CD4-positive, alpha-beta T cell (primary cell): ENCODE measurements at regions not wholly inside any gene's neighbourhood (a gene's known extent, or its start where the extent isn't known, plus 50 kb on each side); places are given as distances from the start of the nearest gene placed in this dataset.

Experiments
- ATAC-seq: fragments of 200-7000 bp; cut with Tn5 transposase; one replicate; pipeline ENCODE4 v1.10.0; 2022; ENCODE audit warnings: mild to moderate bottlenecking; ENCODE audit not compliant: poor library complexity
- CTCF ChIA-PET: fragments of 350-600 bp; sonication (Branson Sonifier 250); formaldehyde crosslinking; loops from one replicate; lab custom pipeline; 2021; ENCODE audit warnings: antibody characterized with exemption, inconsistent platforms; lab: Charles Lee
- POLR2A ChIA-PET: fragments of 350-600 bp; sonication (Branson Sonifier 250); formaldehyde crosslinking; loops from one replicate; lab custom pipeline; 2021; ENCODE audit warnings: antibody characterized with exemption, inconsistent platforms; lab: Charles Lee
- DNase-seq, 14 experiments: peaks; one replicate each; pipeline ENCODE4 v3.0.0-alpha.2; 2013 to 2020; ENCODE audit warnings: mixed read lengths in 2 of 14
- H3K27ac ChIP-seq, 2 donors: one replicate each; pipeline versions ENCODE4 v1.5.1 to v1.7.0; 2013; ENCODE audit warnings: low read length in 2 of 2, low read depth in 1 of 2, mild to moderate bottlenecking in 1 of 2
- H3K27me3 ChIP-seq, 2 experiments: 1 replicate in 1 of 2; 2 replicates in 1 of 2; pipeline versions ENCODE4 v1.6.1 to v1.7.0; 2013; ENCODE audit warnings: low read length in 2 of 2, control low read depth in 1 of 2, mild to moderate bottlenecking in 1 of 2, moderate library complexity in 1 of 2; ENCODE audit not compliant: insufficient read depth in 2 of 2, control insufficient read depth in 1 of 2
- H3K36me3 ChIP-seq: one replicate; pipeline ENCODE4 v1.6.1; 2013; ENCODE audit warnings: low read length, control low read depth; ENCODE audit not compliant: insufficient read depth
- H3K4me1 ChIP-seq: one replicate; pipeline ENCODE4 v1.6.1; 2013; ENCODE audit warnings: low read length, control low read depth; ENCODE audit not compliant: insufficient read depth
- H3K4me3 ChIP-seq: one replicate; pipeline ENCODE4 v1.5.1; 2013; ENCODE audit warnings: mild to moderate bottlenecking, low read length, moderate library complexity
- H3K9me3 ChIP-seq, 2 experiments: 1 replicate in 1 of 2; 2 replicates in 1 of 2; pipeline versions ENCODE4 v1.6.1 to v1.7.0; 2013; ENCODE audit warnings: low read length in 2 of 2, mild to moderate bottlenecking in 2 of 2, control low read depth in 1 of 2, moderate library complexity in 1 of 2; ENCODE audit not compliant: control insufficient read depth in 1 of 2, insufficient read depth in 1 of 2
- H3K27ac Mint-ChIP-seq: one replicate; pipeline ENCODE4 v1.8.0; 2020; ENCODE audit warnings: mixed read lengths
- H3K27me3 Mint-ChIP-seq: one replicate; pipeline ENCODE4 v1.8.0; 2021; ENCODE audit warnings: mixed read lengths
- H3K36me3 Mint-ChIP-seq: one replicate; pipeline ENCODE4 v1.8.0; 2021; ENCODE audit warnings: low read depth, mixed read lengths
- H3K4me1 Mint-ChIP-seq: one replicate; pipeline ENCODE4 v1.8.0; 2021; ENCODE audit warnings: low read depth, mixed read lengths
- H3K4me3 Mint-ChIP-seq: one replicate; pipeline ENCODE4 v1.8.0; 2020; ENCODE audit warnings: mild to moderate bottlenecking, mixed read lengths
- H3K9me3 Mint-ChIP-seq: one replicate; pipeline ENCODE4 v1.8.0; 2020; ENCODE audit warnings: mixed read lengths
- CTCF ChIP-seq: fragments of 200-600 bp; IDR thresholded peaks from one replicate; pipeline ENCODE4 v1.8.0; 2022; ENCODE audit warnings: antibody characterized with exemption, mild to moderate bottlenecking
- intact Hi-C, 2 experiments: fragments of 100-400 bp; cut with DNase I in 1 of 2; cut with micrococcal nuclease in 1 of 2; formaldehyde crosslinking; loops; one replicate each; pipeline versions ENCODE4 v1.15.1 to v1.9.0; 2023 to 2025; cut with DNase I, micrococcal nuclease

- intact Hi-C loops: no loop called here
- H3K27ac ChIP-seq: no peak overlapping the region
- no peaks in the 10 kb centered on the region for H3K4me1 ChIP-seq
- no peak overlapping the region for H3K4me3 ChIP-seq
- no peak for ATAC-seq
- Mint-ChIP-seq H3K27ac (no peak overlapping the region), H3K27me3 (no peaks in the 10 kb centered on the region), H3K4me3 (no peak overlapping the region), H3K9me3 (peaks cover 33% of the 10 kb centered on the region), H3K36me3 (no peaks in the 10 kb centered on the region), H3K4me1 (no peaks in the 10 kb centered on the region)
- peaks cover 5 to 25% of the 10 kb centered on the region in 2 experiments for H3K9me3 ChIP-seq
- DNase-seq: no peak
- ChIA-PET POLR2A (no interaction called here), CTCF (no interaction called here)
- no peaks in the 10 kb centered on the region for H3K36me3 ChIP-seq
- no peak for TF ChIP-seq CTCF
- no peaks in the 10 kb centered on the region for H3K27me3 ChIP-seq
These were observed 1089.2 kb upstream of the AUTS2 start for GRCh38 chr7:68509054-68509453.

- no peak overlapping the region for H3K4me3 Mint-ChIP-seq
- intact Hi-C loops: no loop called here
- H3K9me3 Mint-ChIP-seq: peaks cover 30% of the 10 kb centered on the region
- no peak overlapping the region for H3K27ac Mint-ChIP-seq
- CTCF ChIA-PET: no interaction called here
- Histone ChIP-seq H3K4me3 (no peak overlapping the region), H3K36me3 (no peaks in the 10 kb centered on the region), H3K9me3 (peaks cover 5 to 29% of the 10 kb centered on the region in 2 experiments), H3K4me1 (no peaks in the 10 kb centered on the region), H3K27me3 (no peaks in the 10 kb centered on the region), H3K27ac (no peak overlapping the region)
- POLR2A ChIA-PET: no interaction called here
- H3K4me1 Mint-ChIP-seq: no peaks in the 10 kb centered on the region
- no peak for DNase-seq
- ATAC-seq: no peak
- TF ChIP-seq CTCF: no peak
- no peaks in the 10 kb centered on the region for H3K27me3 Mint-ChIP-seq
- H3K36me3 Mint-ChIP-seq: no peaks in the 10 kb centered on the region
These were observed 1088.7 kb upstream of the AUTS2 start for GRCh38 chr7:68509603-68510002.

- ChIA-PET POLR2A (no interaction called here), CTCF (no interaction called here)
- ATAC-seq (no peak), DNase-seq (no peak)
- H3K4me1 Mint-ChIP-seq: no peaks in the 10 kb centered on the region
- Histone ChIP-seq H3K27ac (no peak overlapping the region), H3K36me3 (no peaks in the 10 kb centered on the region), H3K4me3 (no peak overlapping the region), H3K4me1 (no peaks in the 10 kb centered on the region), H3K9me3 (peaks cover 5 to 21% of the 10 kb centered on the region in 2 experiments), H3K27me3 (no peaks in the 10 kb centered on the region)
- TF ChIP-seq CTCF: no peak
- no peaks in the 10 kb centered on the region for H3K36me3 Mint-ChIP-seq
- intact Hi-C loops: no loop called here
- peaks cover 25% of the 10 kb centered on the region for H3K9me3 Mint-ChIP-seq
- H3K27me3 Mint-ChIP-seq: no peaks in the 10 kb centered on the region
- no peak overlapping the region for H3K27ac Mint-ChIP-seq
- no peak overlapping the region for H3K4me3 Mint-ChIP-seq
These were observed 1087.0 kb upstream of the AUTS2 start for GRCh38 chr7:68511281-68511680.
